ENCODE measurements at regions not wholly inside any gene's neighbourhood (a gene's known extent, or its start where the extent isn't known, plus 50 kb on each side); places are given as distances from the start of the nearest gene placed in this dataset.

DNA sequence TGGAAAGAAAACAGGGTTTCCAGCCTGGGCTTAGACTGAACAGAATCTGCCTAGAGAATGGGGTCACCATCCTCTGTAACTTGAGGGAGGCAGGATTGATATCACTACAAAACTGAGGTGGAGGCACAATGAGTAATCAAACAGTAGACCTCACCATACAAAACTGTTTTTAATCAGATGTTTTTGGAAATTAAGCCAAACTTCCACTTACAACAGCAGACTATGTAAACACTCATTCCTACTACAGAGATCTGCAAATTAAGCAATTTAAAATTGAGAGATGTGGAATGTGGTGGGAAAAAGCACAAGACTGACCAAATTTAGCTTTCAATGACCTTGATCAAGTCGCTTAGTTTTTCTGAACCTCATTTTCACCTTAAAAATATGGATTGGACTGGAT is 104.3 kb upstream of the SLC38A4 start:
- DNase-seq (no peak), ATAC-seq (no peak)
- Histone ChIP-seq H3K4me1 (no peaks in the 10 kb centered on the region), H3K4me3 (no peak overlapping the region), H3K9me3 (no peaks in the 10 kb centered on the region), H3K27me3 (no peaks in the 10 kb centered on the region), H3K27ac (no peak overlapping the region), H3K36me3 (no peaks in the 10 kb centered on the region)
- no peak for TF ChIP-seq CTCF (IDR thresholded peaks at IDR 0.05)
- intact Hi-C loops (cut with DNase I), result no loop called here

- Histone ChIP-seq H3K4me3 (no peak overlapping the region), H3K27ac (no peak overlapping the region), H3K36me3 (no peaks in the 10 kb centered on the region), H3K27me3 (peaks cover 5% of the 10 kb centered on the region), H3K9me3 (no peaks in the 10 kb centered on the region), H3K4me1 (no peaks in the 10 kb centered on the region)
- DNase-seq (no peak), ATAC-seq (peak; percentile 69)
- peak; percentile 56 for TF ChIP-seq CTCF (IDR thresholded peaks at IDR 0.05)
- intact Hi-C loops (cut with DNase I), result no loop called here
Measured at GRCh38 chr12:46933947-46934346, 108.2 kb upstream of the SLC38A4 start.

DNA sequence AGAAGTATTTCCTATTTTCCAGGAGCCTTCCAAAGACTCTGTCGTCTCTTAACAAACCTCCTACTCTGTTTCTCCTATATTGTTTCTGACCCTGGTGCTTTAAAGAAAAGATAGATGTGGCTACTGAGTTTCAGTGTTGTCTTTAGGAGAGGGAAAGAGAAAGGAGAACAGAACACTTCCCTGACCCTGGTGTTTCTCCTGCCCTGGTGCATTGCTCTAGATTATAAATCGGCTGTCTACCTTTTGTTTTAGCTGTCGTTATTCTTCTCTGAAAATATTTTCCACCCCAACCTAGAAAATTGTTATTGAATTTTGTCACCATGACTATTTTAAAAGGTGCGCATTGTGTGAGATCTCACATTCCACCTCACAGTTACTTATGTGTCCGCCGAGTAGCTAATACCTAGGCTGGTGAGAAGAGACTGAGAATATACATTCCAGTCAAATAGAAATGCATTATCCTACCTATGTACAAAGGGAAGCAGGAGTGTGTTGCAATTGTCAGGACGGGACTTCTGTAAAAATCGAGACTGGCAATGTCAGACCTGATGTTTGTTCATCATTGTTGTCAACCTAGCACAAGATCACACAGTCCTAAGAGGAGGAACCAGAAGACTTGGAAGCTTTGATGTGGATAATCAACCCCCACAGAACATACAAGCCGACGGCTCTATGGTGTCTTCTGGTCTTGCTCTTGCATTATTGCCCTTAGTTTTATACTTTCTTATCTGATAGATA is 108.7 kb upstream of the SLC38A4 start:
- ATAC-seq (no peak), DNase-seq (no peak)
- TF ChIP-seq CTCF (IDR thresholded peaks at IDR 0.05), result no peak
- Histone ChIP-seq H3K27ac (no peak overlapping the region), H3K36me3 (no peaks in the 10 kb centered on the region), H3K4me1 (no peaks in the 10 kb centered on the region), H3K9me3 (no peaks in the 10 kb centered on the region), H3K27me3 (peaks cover 5% of the 10 kb centered on the region), H3K4me3 (no peak overlapping the region)
- intact Hi-C loops (cut with DNase I), result no loop called here

GRCh38 chr12:46935271-46935847 is 109.6 kb upstream of the SLC38A4 start:
- Histone ChIP-seq H3K9me3 (no peaks in the 10 kb centered on the region), H3K4me1 (no peaks in the 10 kb centered on the region), H3K36me3 (no peaks in the 10 kb centered on the region), H3K27ac (no peak overlapping the region), H3K4me3 (no peak overlapping the region), H3K27me3 (peaks cover 5% of the 10 kb centered on the region)
- no peak for TF ChIP-seq CTCF (IDR thresholded peaks at IDR 0.05)
- DNase-seq (no peak), ATAC-seq (no peak)
- intact Hi-C loops (cut with DNase I), result no loop called here

- intact Hi-C loops (cut with DNase I), result no loop called here
- Histone ChIP-seq H3K9me3 (no peaks in the 10 kb centered on the region), H3K4me3 (no peak overlapping the region), H3K36me3 (no peaks in the 10 kb centered on the region), H3K4me1 (no peaks in the 10 kb centered on the region), H3K27ac (no peak overlapping the region), H3K27me3 (peaks cover 5% of the 10 kb centered on the region)
- ATAC-seq, result no peak
- no peak for DNase-seq
- TF ChIP-seq CTCF (IDR thresholded peaks at IDR 0.05), result no peak
Measured at GRCh38 chr12:46936042-46936441, 110.2 kb upstream of the SLC38A4 start.

Measured in upper lobe of right lung (tissue), 1 donor.